A673 (cell line): ENCODE measurements at regions not wholly inside any gene's neighbourhood (a gene's known extent, or its start where the extent isn't known, plus 50 kb on each side); places are given as distances from the start of the nearest gene placed in this dataset.

ENCODE experiments used
- BruUV-seq: library from RNA; stranded (reverse); fragments of 400-500 nt; replicated peaks from 2 replicates; lab custom pipeline; 2021; lab: Mats Ljungman, UMichigan
- CTCF ChIA-PET: fragments of 300-600 bp; sonication (Branson Sonifier 250); formaldehyde crosslinking; loops from one replicate; lab custom pipeline; 2022; ENCODE audit warnings: antibody characterized with exemption; lab: Charles Lee
- POLR2A ChIA-PET: fragments of 300-600 bp; sonication (Branson Sonifier 250); formaldehyde crosslinking; loops from one replicate; lab custom pipeline; 2022; ENCODE audit warnings: antibody characterized with exemption; ENCODE audit not compliant: low non-redundant PET; lab: Charles Lee
- DNase-seq: peaks from one replicate; pipeline ENCODE4 v3.0.0-alpha.2; 2015; ENCODE audit warnings: low spot score
- H3K27ac ChIP-seq: fragments of 200-600 bp; sonication (generic); 2 replicates; pipeline ENCODE4 v1.5.1; 2016; ENCODE audit warnings: mixed run types, low read depth, mild to moderate bottlenecking, mixed read lengths, antibody characterized with exemption, low read length; ENCODE audit not compliant: poor library complexity, severe bottlenecking
- H3K27me3 ChIP-seq: fragments of 200-600 bp; sonication (generic); replicated peaks from 2 replicates; pipeline ENCODE4 v1.6.1; 2017; ENCODE audit warnings: mixed run types, low read depth, mild to moderate bottlenecking, mixed read lengths, antibody characterized with exemption, low read length; ENCODE audit not compliant: insufficient read depth, poor library complexity
- H3K36me3 ChIP-seq: fragments of 200-600 bp; sonication (generic); 2 replicates; pipeline ENCODE4 v1.6.1; 2016; ENCODE audit warnings: mixed run types, mild to moderate bottlenecking, mixed read lengths, antibody characterized with exemption, low read length; ENCODE audit not compliant: insufficient read depth, poor library complexity, severe bottlenecking
- H3K4me1 ChIP-seq: fragments of 200-600 bp; sonication (generic); 2 replicates; pipeline ENCODE4 v1.6.1; 2017; ENCODE audit warnings: mixed run types, mild to moderate bottlenecking, mixed read lengths, antibody characterized with exemption, low read length; ENCODE audit not compliant: insufficient read depth, poor library complexity, severe bottlenecking
- H3K4me3 ChIP-seq: fragments of 200-600 bp; sonication (generic); 2 replicates; pipeline ENCODE4 v1.5.1; 2016; ENCODE audit warnings: low read depth, mixed run types, mild to moderate bottlenecking, mixed read lengths, low read length; ENCODE audit not compliant: poor library complexity, severe bottlenecking
- H3K9me3 ChIP-seq: fragments of 200-600 bp; sonication (generic); 2 replicates; pipeline ENCODE4 v1.6.1; 2016; ENCODE audit warnings: mixed run types, low read depth, mild to moderate bottlenecking, mixed read lengths, antibody characterized with exemption, low read length; ENCODE audit not compliant: poor library complexity, severe bottlenecking
- EZH2 ChIP-seq: fragments of 200-600 bp; sonication (generic); IDR thresholded peaks from 2 replicates; pipeline ENCODE4 v1.6.1; 2017; ENCODE audit warnings: borderline replicate concordance, low read depth, mild to moderate bottlenecking, mixed read lengths, antibody characterized with exemption, low read length; ENCODE audit not compliant: poor library complexity, severe bottlenecking
- intact Hi-C: fragments of 100-400 bp; cut with micrococcal nuclease; formaldehyde crosslinking; loops from one replicate; pipeline ENCODE4 v1.10.0; 2022; ENCODE audit not compliant: unreplicated experiment
- TF ChIP-seq, protein P1 (sequence below): fragments of 300-800, 200-600 bp; sonication (generic); conservative IDR thresholded peaks from 2 replicates; pipeline ENCODE4 v1.5.1; 2017; ENCODE audit warnings: low read depth, mild to moderate bottlenecking, antibody characterized with exemption, low read length, moderate library complexity, mixed read lengths

GRCh38 chr7:42987648-42988214 is 55.6 kb downstream of the MRPL32 start:
- Histone ChIP-seq H3K4me3 (no peak overlapping the region), H3K9me3 (peaks cover 3% of the 10 kb centered on the region), H3K4me1 (no peaks in the 10 kb centered on the region), H3K27ac (no peak overlapping the region), H3K27me3 (no peaks in the 10 kb centered on the region), H3K36me3 (no peaks in the 10 kb centered on the region)
- intact Hi-C loops: no loop called here
- DNase-seq: no peak
- BruUV-seq: no TSS peak
- TF ChIP-seq, protein P1, sequence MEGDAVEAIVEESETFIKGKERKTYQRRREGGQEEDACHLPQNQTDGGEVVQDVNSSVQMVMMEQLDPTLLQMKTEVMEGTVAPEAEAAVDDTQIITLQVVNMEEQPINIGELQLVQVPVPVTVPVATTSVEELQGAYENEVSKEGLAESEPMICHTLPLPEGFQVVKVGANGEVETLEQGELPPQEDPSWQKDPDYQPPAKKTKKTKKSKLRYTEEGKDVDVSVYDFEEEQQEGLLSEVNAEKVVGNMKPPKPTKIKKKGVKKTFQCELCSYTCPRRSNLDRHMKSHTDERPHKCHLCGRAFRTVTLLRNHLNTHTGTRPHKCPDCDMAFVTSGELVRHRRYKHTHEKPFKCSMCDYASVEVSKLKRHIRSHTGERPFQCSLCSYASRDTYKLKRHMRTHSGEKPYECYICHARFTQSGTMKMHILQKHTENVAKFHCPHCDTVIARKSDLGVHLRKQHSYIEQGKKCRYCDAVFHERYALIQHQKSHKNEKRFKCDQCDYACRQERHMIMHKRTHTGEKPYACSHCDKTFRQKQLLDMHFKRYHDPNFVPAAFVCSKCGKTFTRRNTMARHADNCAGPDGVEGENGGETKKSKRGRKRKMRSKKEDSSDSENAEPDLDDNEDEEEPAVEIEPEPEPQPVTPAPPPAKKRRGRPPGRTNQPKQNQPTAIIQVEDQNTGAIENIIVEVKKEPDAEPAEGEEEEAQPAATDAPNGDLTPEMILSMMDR: no peak
- TF ChIP-seq EZH2: no peak
- ChIA-PET POLR2A (interaction anchor here (0.6 kb wide), 1 partner anchor 16 kb away, joined by 3 read pairs; no protein-coding TSS in a partner anchor), CTCF (no interaction called here)

DNA sequence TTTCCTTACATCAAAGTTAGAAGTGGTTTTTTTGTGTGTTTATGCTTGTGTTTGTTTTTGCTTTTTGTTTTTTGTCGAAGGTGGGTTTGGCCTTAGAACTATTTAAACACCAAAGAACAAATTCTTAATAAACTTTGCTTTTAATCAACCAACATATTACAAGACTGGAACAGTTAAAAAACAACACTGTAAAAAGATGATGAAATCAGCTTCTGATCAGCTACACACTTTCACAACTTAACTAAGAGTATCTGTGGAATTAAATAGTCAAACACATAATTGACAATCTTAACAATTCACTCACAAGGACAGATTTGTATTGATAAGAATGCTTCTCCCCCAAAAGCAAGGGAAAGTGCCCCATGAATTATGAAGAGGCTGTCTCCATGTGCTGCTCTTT is 58.8 kb downstream of the MRPL32 start:
- intact Hi-C loops: no loop called here
- TF ChIP-seq, protein P1: no peak
- no peak for TF ChIP-seq EZH2
- Histone ChIP-seq H3K4me1 (no peaks in the 10 kb centered on the region), H3K27me3 (no peaks in the 10 kb centered on the region), H3K9me3 (no peaks in the 10 kb centered on the region), H3K27ac (no peak overlapping the region), H3K4me3 (no peak overlapping the region), H3K36me3 (no peaks in the 10 kb centered on the region)
- no peak for DNase-seq
- no TSS peak for BruUV-seq
- ChIA-PET POLR2A (no interaction called here), CTCF (no interaction called here)

DNA sequence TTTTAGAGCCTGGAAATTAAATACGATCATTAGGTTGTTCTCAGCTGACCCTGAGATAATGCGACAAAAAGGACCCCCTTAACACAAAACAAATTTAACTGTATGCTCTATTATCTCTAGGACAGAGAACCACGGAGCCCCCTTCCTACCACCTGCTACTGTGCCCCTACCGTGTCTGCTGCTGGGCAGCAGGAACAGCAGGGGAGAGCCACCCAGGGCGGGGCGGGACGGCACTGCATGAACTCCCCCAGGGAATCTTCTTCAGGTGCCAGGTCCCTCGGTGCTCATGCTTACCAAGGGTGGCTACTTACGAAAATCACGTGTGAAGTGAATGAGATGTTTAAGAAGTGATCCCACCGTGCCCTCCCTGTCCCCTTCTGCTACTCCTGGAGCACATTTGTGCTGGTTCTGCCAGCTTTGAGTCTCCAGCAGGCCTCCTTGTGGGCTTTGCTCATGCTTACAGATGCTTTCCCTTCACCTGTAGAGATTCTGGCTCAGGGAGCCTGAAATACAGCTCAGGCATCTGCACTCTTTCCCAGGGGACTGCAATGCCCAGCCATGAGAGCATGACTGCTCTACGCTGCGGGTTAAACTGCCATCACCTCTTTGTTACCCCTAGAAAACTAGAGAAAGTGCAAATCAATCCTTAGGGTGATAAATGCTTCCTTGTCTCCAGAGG is 59.9 kb downstream of the MRPL32 start:
- H3K27me3 ChIP-seq: no peaks in the 10 kb centered on the region
- H3K36me3 ChIP-seq: no peaks in the 10 kb centered on the region
- no peaks in the 10 kb centered on the region for H3K4me1 ChIP-seq
- no TSS peak for BruUV-seq
- intact Hi-C loops: no loop called here
- no peaks in the 10 kb centered on the region for H3K9me3 ChIP-seq
- no peak overlapping the region for H3K4me3 ChIP-seq
- ChIA-PET POLR2A (no interaction called here), CTCF (no interaction called here)
- TF ChIP-seq, protein P1: no peak
- TF ChIP-seq EZH2: no peak
- no peak overlapping the region for H3K27ac ChIP-seq
- no peak for DNase-seq
